ENCODE measurements at regions not wholly inside any gene's neighbourhood (a gene's known extent, or its start where the extent isn't known, plus 50 kb on each side); places are given as distances from the start of the nearest gene placed in this dataset.
"Not testable (repeated sequence)": the region's sequence is repeated elsewhere in the genome, so short reads cannot be mapped to it uniquely, and the experiment has no call there.

- no peak for DNase-seq
Measured at GRCh38 chr14:30445852-30446251, 113.1 kb upstream of the G2E3 start.

GRCh38 chr14:30450631-30451545 is 108.1 kb upstream of the G2E3 start:
- DNase-seq: no peak

DNA sequence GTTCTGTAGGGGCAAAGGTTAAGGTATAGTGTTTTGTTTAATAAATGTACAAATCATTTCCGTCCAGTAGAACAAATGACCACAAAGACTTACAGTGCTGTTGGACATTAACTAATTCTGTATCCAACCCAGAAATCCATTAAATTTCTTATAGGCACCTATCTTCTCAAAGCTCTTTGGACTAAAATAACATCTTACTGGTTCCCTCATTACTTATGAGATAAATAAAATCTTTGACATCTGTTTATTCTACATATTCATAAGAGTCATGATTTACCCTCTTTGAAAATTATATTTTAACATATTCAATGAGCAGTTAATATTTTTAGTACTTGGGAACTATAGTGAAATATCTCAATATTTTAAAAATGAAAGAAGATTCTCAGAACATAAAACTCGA is 102.7 kb upstream of the G2E3 start:
- DNase-seq: no peak

- DNase-seq: no peak
Measured at GRCh38 chr14:30462358-30462757, 96.6 kb upstream of the G2E3 start.

GRCh38 chr14:30464481-30464880 is 94.5 kb upstream of the G2E3 start:
- DNase-seq: no peak

DNA sequence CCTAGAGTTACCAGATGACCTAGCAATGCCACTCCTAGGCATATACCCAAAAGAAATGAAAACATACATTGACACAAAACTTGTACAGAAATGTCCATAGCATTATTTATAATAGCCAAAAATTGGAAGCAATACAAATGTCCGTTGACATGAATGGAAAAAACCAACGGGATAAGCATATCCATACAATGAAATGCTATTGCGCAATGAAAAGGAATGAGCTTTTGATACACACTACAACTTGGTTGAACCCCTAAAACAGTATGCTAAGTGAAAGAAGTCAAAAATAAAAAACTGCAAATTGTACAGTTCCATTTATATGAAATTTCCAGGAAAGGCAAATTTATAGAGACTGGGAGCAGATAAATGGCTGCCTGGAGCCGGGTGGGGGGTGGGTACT is 90.6 kb upstream of the G2E3 start:
- no peak for DNase-seq

DNA sequence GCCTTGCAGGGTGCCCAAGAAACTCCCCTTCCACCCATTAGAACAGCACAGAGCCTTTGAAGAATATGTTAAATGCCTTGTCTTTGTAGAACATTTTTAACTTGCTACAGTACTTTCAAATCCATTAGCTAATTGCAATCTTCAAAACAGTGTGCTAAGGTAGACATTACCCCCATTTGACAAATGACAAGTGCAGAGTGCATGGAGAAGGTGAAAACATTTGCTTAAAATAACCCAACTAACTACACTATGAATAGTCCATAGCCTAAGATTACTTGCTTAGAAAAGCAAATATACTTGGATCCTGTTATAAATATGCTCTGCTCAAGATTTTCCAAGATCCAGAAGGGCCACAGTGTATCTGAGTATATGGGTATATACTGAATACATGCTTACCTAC is 87.0 kb upstream of the G2E3 start:
- no peak for DNase-seq

DNA sequence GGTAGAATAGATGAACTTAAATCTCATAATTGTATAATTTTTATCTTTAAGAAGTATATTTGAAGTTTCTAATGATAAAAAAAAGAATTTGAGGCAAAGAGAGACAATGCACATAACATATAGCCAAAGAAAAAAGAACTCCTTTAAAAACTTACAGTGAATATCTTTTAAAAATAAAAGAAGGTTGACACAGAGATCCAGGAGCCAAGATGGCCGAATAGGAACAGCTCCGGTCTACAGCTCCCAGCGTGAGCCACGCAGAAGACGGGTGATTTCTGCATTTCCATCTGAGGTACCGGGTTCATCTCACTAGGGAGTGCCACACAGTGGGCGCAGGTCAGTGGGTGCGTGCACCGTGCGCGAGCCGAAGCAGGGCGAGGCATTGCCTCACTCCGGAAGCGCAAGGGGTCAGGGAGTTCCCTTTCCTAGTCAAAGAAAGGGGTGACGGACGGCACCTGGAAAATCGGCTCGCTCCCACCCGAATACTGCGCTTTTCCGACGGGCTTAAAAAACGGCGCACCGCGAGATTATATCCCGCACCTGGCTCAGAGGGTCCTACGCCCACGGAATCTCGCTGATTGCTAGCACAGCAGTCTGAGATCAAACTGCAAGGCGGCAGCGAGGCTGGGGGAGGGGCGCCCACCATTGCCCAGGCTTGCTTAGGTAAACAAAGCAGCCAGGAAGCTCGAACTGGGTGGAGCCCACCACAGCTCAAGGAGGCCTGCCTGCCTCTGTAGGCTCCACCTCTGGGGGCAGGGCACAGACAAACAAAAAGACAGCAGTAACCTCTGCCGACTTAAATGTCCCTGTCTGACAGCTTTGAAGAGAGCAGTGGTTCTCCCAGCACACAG is 84.9 kb upstream of the G2E3 start:
- DNase-seq: not testable (repeated sequence)

GRCh38 chr14:30482276-30482675 is 76.7 kb upstream of the G2E3 start:
- DNase-seq: no peak

- no peak for DNase-seq
Measured at GRCh38 chr14:30484201-30484600, 74.8 kb upstream of the G2E3 start.

DNA sequence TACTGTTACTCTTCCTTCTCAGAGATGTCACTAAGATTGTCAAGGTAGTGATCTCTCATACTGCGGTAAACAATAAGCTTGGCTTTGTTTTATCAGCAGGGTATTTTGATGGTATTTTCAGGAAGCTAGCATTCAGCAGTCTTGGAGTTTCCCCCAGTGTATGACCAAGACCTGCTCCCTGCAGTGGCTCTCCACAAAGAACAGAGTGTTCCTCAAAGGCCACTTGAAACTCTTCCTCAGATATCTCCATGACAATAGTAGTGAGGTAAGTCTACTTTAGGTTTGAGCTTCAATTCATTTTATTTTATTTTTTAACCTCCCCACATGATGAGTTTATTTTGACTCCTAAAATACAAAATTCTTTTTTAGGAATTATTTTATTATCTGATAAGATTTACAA is 74.0 kb upstream of the G2E3 start:
- DNase-seq: no peak

GRCh38 chr14:30496852-30497251 is 62.1 kb upstream of the G2E3 start:
- no peak for DNase-seq

DNA sequence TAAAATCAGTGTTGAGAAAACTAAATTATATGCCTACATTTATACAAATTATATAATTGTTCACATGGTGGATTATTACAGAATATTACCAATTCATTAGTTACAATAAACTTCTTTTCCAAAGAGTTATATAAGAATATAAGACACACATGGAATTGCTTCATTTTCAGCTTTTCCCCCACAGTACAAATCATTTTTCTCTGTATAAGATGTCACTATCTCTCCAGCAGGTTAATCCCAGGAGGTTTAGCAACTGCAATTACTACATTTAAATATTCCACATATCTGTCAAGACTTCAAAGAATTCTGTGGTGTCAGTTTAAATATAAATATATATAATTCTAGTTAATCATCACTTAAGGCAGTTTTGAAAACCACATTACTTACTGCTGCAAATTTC is 59.6 kb upstream of the G2E3 start:
- DNase-seq: no peak

GRCh38 chr14:30500222-30500621 is 58.7 kb upstream of the G2E3 start:
- DNase-seq: no peak

DNA sequence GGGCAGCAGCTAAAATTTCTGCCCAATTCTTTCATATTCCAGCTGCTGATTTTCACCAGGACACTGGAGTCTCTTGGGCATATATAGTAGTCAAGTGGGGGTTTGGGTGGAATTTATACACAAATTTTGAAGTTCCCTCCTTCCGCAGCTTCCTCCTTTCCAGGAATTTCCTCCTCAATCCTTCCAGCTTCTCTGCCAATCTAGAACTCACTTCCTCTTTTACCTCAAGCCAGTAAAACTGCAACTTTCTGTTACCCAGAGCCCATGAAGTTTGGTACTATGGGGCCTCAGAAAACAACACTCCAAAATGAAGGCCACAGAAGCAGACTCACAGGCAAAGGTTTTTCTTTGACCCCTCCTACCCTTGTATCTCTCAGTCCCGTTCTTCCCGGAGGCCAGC is 51.7 kb upstream of the G2E3 start:
- DNase-seq: no peak

Measured in NCI-H1048 (cell line).